Mammary epithelial cell (primary cell): ENCODE measurements at regions not wholly inside any gene's neighbourhood (a gene's known extent, or its start where the extent isn't known, plus 50 kb on each side); places are given as distances from the start of the nearest gene placed in this dataset.

Source experiments
- CTCF ChIP-seq, 2 donors: IDR thresholded peaks in 1 of 2; conservative IDR thresholded peaks in 1 of 2; 2 replicates each; pipeline ENCODE4 v1.5.1; 2011 to 2012; ENCODE audit warnings: inconsistent platforms in 2 of 2, low read length in 2 of 2, mild to moderate bottlenecking in 2 of 2, control low read depth in 1 of 2, low read depth in 1 of 2; ENCODE audit not compliant: insufficient read depth in 1 of 2; ENCODE audit errors: extremely low read depth in 1 of 2
- EZH2 ChIP-seq: IDR thresholded peaks from 2 replicates; pipeline ENCODE4 v1.6.1; 2012; ENCODE audit warnings: low read length, inconsistent platforms, borderline replicate concordance

- peak in 1 of 2 donors; percentile 37 for TF ChIP-seq CTCF (conservative IDR thresholded peaks at IDR 0.05 in 1 of 2, IDR thresholded peaks at IDR 0.05 in 1 of 2; ENCODE audit: extremely low read depth in 1 of 2, insufficient read depth in 1 of 2, low read depth in 1 of 2, low read length in 2 of 2)
- TF ChIP-seq EZH2, result no peak
Observed at GRCh38 chr3:165254812-165255211, 58.6 kb upstream of the SLITRK3 start.
